ENCODE measurements at regions not wholly inside any gene's neighbourhood (a gene's known extent, or its start where the extent isn't known, plus 50 kb on each side); places are given as distances from the start of the nearest gene placed in this dataset.

- no peak for TF ChIP-seq CTCF (IDR thresholded peaks at IDR 0.05)
- TF ChIP-seq POLR2A (IDR thresholded peaks at IDR 0.05) = no peak
These were observed 454.8 kb upstream of the KLF4 start for GRCh38 chr9:107944387-107944786.

Measured in transverse colon (tissue), 3 donors.